GM18505 (cell line): ENCODE measurements at regions not wholly inside any gene's neighbourhood (a gene's known extent, or its start where the extent isn't known, plus 50 kb on each side); places are given as distances from the start of the nearest gene placed in this dataset.

Experiments used
- ATAC-seq: cut with Tn5 transposase; IDR thresholded peaks from one replicate; pipeline ENCODE4 v1.9.1; 2021; ENCODE audit not compliant: unreplicated experiment
- POLR2A ChIP-seq: IDR thresholded peaks from 4 replicates; pipeline ENCODE4 v1.6.1; 2011; ENCODE audit warnings: borderline replicate concordance; ENCODE audit not compliant: insufficient read depth, insufficient read length; ENCODE audit errors: extremely low read depth

GRCh38 chr1:244231572-244232315 is 180.7 kb downstream of the ZBTB18 start:
- TF ChIP-seq POLR2A: no peak
- ATAC-seq: no peak

GRCh38 chr1:244234009-244234643 is 183.0 kb downstream of the ZBTB18 start:
- no peak for TF ChIP-seq POLR2A
- no peak for ATAC-seq

DNA sequence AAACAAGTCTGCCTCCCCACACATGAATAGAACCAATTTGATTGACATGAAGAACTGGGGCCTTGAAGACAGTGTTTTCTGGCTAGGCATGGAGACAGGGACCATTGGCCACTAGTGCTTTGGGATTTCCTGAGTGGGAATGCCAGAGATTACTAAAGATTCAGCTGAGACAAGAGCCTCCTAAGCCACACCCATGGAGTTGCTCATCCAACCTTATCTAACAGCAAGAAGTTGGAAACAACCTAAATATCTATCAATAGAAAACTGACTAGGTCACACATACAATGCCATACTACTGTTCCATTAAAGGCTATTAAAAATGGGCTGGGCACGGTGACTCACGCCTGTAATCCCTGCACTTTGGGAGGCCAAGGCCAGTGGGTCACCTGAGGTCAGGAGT is 184.1 kb downstream of the ZBTB18 start:
- no peak for ATAC-seq
- no peak for TF ChIP-seq POLR2A

- no peak for TF ChIP-seq POLR2A
- no peak for ATAC-seq
Measured at GRCh38 chr1:244236101-244236500, 185.0 kb downstream of the ZBTB18 start.

GRCh38 chr1:244236721-244237120 is 185.6 kb downstream of the ZBTB18 start:
- no peak for TF ChIP-seq POLR2A
- ATAC-seq: no peak

- no peak for ATAC-seq
- no peak for TF ChIP-seq POLR2A
Measured at GRCh38 chr1:244237445-244237844, 186.4 kb downstream of the ZBTB18 start.

- ATAC-seq: no peak
- TF ChIP-seq POLR2A: no peak
Measured at GRCh38 chr1:244239261-244239770, 188.2 kb downstream of the ZBTB18 start.

- ATAC-seq: no peak
- TF ChIP-seq POLR2A: no peak
Measured at GRCh38 chr1:244241438-244241837, 190.4 kb downstream of the ZBTB18 start.

- no peak for TF ChIP-seq POLR2A
- ATAC-seq: no peak
Measured at GRCh38 chr1:244242446-244242845, 191.4 kb downstream of the ZBTB18 start.

DNA sequence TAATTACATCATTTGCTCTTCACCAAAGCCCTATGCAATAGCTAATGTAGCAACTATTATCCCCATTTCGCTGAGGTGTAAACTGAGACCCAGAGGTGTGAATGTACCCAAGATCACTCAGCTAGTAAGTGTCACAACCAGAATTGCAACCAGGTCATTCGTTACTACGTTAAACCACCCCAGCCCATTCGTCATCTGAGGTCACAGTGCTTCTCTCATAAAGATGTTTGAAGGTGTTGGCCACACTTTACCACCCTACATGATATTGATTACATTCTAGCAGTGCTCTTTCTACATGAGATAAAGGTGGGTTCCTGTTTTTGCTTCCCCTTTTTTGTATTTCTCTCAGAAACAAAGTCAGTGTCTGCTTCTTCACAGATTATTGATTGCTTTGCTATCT is 195.3 kb downstream of the ZBTB18 start:
- TF ChIP-seq POLR2A: no peak
- ATAC-seq: no peak

GRCh38 chr1:244248426-244248825 is 197.3 kb downstream of the ZBTB18 start:
- TF ChIP-seq POLR2A: no peak
- ATAC-seq: no peak

GRCh38 chr1:244252211-244252610 is 199.5 kb downstream of the ADSS2 start:
- no peak for TF ChIP-seq POLR2A

GRCh38 chr1:244254467-244254866 is 197.2 kb downstream of the ADSS2 start:
- ATAC-seq: no peak
- no peak for TF ChIP-seq POLR2A

More at GRCh38 chr1:244252211-244252610, 199.5 kb downstream of the ADSS2 start:
- no peak for ATAC-seq

GRCh38 chr1:244255426-244255965 is 196.2 kb downstream of the ADSS2 start:
- no peak for TF ChIP-seq POLR2A
- ATAC-seq: no peak
